ENCODE measurements at regions not wholly inside any gene's neighbourhood (a gene's known extent, or its start where the extent isn't known, plus 50 kb on each side); places are given as distances from the start of the nearest gene placed in this dataset.

GRCh38 chr5:82993416-82993815 lies 83.8 kb downstream of the TMEM167A start:
- no peaks in the 10 kb centered on the region for H3K79me2 ChIP-seq (ENCODE audit: low read length)
- H3K4me2 ChIP-seq (ENCODE audit: low read depth, low read length): no peak overlapping the region
- no peak overlapping the region for H3K4me3 ChIP-seq (ENCODE audit: low read length)
- no peaks in the 10 kb centered on the region for H3K4me1 ChIP-seq (ENCODE audit: low read length)
- DNase-seq: no peak
- no peaks in the 10 kb centered on the region for H3K9me3 ChIP-seq (replicated peaks; ENCODE audit: insufficient read depth, low read length)
- no peaks in the 10 kb centered on the region for H3F3A ChIP-seq (ENCODE audit: insufficient read depth, low read length)
- TF ChIP-seq CTCF (IDR thresholded peaks at IDR 0.05; ENCODE audit: low read length): no peak
- no peak for TF ChIP-seq EZH2phosphoT487 (IDR thresholded peaks at IDR 0.05; ENCODE audit: low read length)
- no peak for TF ChIP-seq EZH2 (optimal IDR thresholded peaks at IDR 0.05; ENCODE audit: low read depth, low read length)
- no peaks in the 10 kb centered on the region for H3K36me3 ChIP-seq (replicated peaks; ENCODE audit: insufficient read depth, low read length)
- no peaks in the 10 kb centered on the region for H4K20me1 ChIP-seq (ENCODE audit: insufficient read depth, low read length)
- H3K27me3 ChIP-seq (replicated peaks; ENCODE audit: insufficient read depth, low read length): no peaks in the 10 kb centered on the region
- H3K9me2 ChIP-seq (replicated peaks; ENCODE audit: insufficient read depth, low read length): no peaks in the 10 kb centered on the region
- no peak overlapping the region for H2AFZ ChIP-seq (ENCODE audit: low read length)
- H3K27ac ChIP-seq (ENCODE audit: low read length): no peak overlapping the region
- no peak overlapping the region for H3K9ac ChIP-seq (ENCODE audit: low read length)

DNA sequence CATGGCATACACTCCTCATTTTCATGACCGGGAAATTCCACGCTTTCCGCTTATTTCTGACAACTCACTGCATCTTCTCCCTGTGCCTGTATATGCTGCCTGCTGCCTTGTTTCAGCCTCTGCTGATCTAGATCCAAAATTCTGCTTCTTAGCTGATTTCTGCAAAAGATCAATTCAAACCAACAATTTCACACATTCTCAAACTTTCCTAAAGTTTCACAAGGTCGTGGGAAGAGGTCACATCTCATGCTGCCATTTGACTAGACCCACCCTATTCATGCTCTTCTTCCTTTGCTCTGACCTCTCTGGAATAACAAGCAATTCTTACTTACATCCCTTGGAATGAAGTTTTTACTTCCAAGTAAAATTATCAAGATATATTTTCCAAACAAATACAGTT lies 84.5 kb downstream of the TMEM167A start:
- H3K9ac ChIP-seq (ENCODE audit: low read length): no peak overlapping the region
- H3K4me2 ChIP-seq (ENCODE audit: low read depth, low read length): no peak overlapping the region
- no peaks in the 10 kb centered on the region for H3K9me3 ChIP-seq (replicated peaks; ENCODE audit: insufficient read depth, low read length)

DNA sequence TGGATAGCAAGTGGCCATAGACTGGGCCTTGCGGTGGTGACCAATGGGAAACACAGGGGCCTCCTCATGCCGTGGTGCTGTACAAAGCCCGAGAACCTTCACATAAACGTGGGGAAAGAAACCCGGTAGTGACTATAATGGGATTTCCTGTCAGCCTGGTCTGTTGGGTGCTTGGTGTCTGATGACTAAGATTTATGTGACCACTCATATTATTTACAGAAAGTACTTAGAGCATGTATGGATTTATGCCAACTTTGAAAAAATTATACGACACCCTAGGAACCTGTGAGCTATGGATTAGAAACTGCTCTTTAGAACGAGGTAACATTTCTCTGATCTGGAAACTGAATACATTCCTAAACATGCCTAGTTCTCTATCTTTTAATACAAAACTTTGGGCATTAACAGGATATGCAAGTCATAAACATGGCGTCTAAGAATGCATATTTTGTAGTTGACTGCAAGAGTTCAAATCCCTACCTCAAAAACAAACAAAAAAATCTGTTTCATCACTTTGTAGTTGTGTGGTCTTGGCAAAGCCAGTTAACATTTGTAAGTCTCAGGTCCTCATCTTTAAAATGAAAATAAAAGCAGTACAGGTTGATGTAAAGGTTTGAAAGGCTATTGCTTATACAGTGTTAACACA lies 85.4 kb downstream of the TMEM167A start:
- Histone ChIP-seq H3K9me2 (replicated peaks; ENCODE audit: insufficient read depth, low read length) (no peaks in the 10 kb centered on the region), H3K4me3 (ENCODE audit: low read length) (no peak overlapping the region), H2AFZ (ENCODE audit: low read length) (no peak overlapping the region), H3K4me1 (ENCODE audit: low read length) (no peaks in the 10 kb centered on the region), H3K79me2 (ENCODE audit: low read length) (no peaks in the 10 kb centered on the region), H3F3A (ENCODE audit: insufficient read depth, low read length) (no peaks in the 10 kb centered on the region), H3K9me3 (replicated peaks; ENCODE audit: insufficient read depth, low read length) (no peaks in the 10 kb centered on the region), H3K9ac (ENCODE audit: low read length) (no peak overlapping the region), H3K36me3 (replicated peaks; ENCODE audit: insufficient read depth, low read length) (no peaks in the 10 kb centered on the region), H3K27me3 (replicated peaks; ENCODE audit: insufficient read depth, low read length) (no peaks in the 10 kb centered on the region), H4K20me1 (ENCODE audit: insufficient read depth, low read length) (no peaks in the 10 kb centered on the region), H3K4me2 (ENCODE audit: low read depth, low read length) (no peak overlapping the region), H3K27ac (ENCODE audit: low read length) (no peak overlapping the region)
- no peak for DNase-seq
- no peak for TF ChIP-seq CTCF (IDR thresholded peaks at IDR 0.05; ENCODE audit: low read length)
- TF ChIP-seq EZH2phosphoT487 (IDR thresholded peaks at IDR 0.05; ENCODE audit: low read length): no peak
- TF ChIP-seq EZH2 (optimal IDR thresholded peaks at IDR 0.05; ENCODE audit: low read depth, low read length): no peak

More for the DNA sequence above, 84.5 kb downstream of the TMEM167A start:
- no peak for DNase-seq
- no peaks in the 10 kb centered on the region for H3K27me3 ChIP-seq (replicated peaks; ENCODE audit: insufficient read depth, low read length)
- H3K36me3 ChIP-seq (replicated peaks; ENCODE audit: insufficient read depth, low read length): no peaks in the 10 kb centered on the region
- H3K27ac ChIP-seq (ENCODE audit: low read length): no peak overlapping the region
- no peaks in the 10 kb centered on the region for H3K9me2 ChIP-seq (replicated peaks; ENCODE audit: insufficient read depth, low read length)
- no peak overlapping the region for H2AFZ ChIP-seq (ENCODE audit: low read length)
- no peak overlapping the region for H3K4me3 ChIP-seq (ENCODE audit: low read length)
- H3F3A ChIP-seq (ENCODE audit: insufficient read depth, low read length): no peaks in the 10 kb centered on the region
- TF ChIP-seq EZH2 (optimal IDR thresholded peaks at IDR 0.05; ENCODE audit: low read depth, low read length) (no peak), EZH2phosphoT487 (IDR thresholded peaks at IDR 0.05; ENCODE audit: low read length) (no peak), CTCF (IDR thresholded peaks at IDR 0.05; ENCODE audit: low read length) (no peak)
- H4K20me1 ChIP-seq (ENCODE audit: insufficient read depth, low read length): no peaks in the 10 kb centered on the region
- no peaks in the 10 kb centered on the region for H3K79me2 ChIP-seq (ENCODE audit: low read length)
- no peaks in the 10 kb centered on the region for H3K4me1 ChIP-seq (ENCODE audit: low read length)

Data from MM.1S (cell line).